ENCODE measurements at regions not wholly inside any gene's neighbourhood (a gene's known extent, or its start where the extent isn't known, plus 50 kb on each side); places are given as distances from the start of the nearest gene placed in this dataset.

DNA sequence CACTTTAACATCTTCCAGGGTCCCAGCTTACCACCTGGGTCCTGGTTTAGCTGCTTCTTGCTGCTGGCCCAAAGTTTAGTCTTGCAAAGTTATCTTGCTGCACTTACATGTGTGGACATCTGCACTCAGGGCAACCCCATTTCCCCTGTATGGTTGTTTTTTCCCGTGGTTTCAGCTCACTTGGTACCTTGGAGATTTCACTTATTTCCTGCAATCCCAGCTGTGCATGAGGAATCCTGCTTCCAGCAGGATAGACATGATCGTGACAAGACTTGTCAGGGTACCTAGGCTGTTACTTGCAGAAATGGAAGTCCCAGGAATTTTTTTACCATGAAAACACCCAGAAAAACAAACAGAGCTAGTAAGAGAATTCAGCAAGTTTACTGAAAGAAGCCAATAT is 95.9 kb upstream of the LEP start:
- DNase-seq: no peak

- DNase-seq: no peak
Measured at GRCh38 chr7:128146052-128146451, 95.0 kb upstream of the LEP start.

DNA sequence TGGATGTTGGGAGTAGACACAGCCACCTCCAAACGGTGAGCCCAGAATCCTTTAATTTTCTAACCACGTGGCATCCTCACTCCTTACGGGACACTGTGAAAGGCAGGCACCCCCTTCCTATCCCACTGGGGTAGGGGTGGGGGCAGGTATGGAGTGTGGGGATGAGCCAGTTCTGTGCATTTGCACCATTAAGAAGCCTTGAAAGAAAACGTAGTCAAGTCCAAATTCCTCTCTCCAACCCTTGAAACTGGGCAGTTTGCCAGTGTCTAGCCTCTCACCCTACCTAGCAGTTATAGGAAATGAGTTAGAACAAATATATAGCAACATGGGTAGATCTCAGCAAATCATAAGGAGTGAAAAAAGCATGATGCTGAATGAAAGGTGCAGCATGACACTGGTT is 92.4 kb upstream of the LEP start:
- no peak for DNase-seq

- DNase-seq: no peak
Measured at GRCh38 chr7:128150223-128150865, 90.7 kb upstream of the LEP start.

DNA sequence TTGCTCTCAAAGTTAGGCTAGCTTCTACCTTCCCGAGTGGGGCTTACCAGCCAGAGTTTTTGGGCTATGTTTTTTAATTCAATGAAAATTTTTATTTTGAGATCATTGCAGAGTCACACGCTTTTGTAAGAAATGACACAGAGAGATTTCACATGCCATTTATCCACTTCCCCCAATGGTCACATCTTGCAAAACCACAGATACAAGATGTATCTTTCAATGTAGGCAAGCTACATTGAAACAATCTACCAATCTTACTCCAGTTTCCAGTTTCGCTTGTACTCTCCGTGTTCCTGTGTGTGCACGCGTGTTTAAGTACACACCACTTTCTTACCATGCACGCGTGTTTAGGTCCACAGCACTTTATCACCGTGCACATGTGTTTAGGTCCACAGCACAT is 89.4 kb upstream of the LEP start:
- DNase-seq: no peak

GRCh38 chr7:128152721-128153120 is 88.4 kb upstream of the LEP start:
- DNase-seq: peak; percentile 13

GRCh38 chr7:128153436-128153835 is 87.6 kb upstream of the LEP start:
- peak; percentile 22 for DNase-seq

DNA sequence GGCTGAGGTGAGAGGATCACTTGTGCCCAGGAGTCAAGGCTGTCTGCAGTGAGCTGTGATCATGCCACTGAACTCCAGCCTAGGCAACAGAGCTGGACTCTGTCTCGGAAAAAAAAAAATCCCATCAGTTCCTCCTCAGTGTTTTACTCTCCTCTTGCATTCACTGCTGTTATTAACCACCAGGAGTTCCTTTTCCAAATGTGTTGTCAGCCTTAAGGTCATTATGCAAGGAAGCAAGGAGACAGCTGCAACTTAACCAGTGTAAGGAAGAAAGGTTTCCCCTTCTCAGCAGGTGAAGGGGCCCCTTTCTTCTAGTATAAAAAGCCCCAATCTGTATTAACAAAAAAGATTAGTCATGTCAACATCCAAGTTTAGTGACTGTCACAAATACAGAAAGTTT is 86.6 kb upstream of the LEP start:
- DNase-seq: no peak

GRCh38 chr7:128155100-128155740 is 85.9 kb upstream of the LEP start:
- peak; percentile 26 for DNase-seq

- DNase-seq: no peak
Measured at GRCh38 chr7:128157906-128158305, 83.2 kb upstream of the LEP start.

- no peak for DNase-seq
Measured at GRCh38 chr7:128158370-128158769, 82.7 kb upstream of the LEP start.

DNA sequence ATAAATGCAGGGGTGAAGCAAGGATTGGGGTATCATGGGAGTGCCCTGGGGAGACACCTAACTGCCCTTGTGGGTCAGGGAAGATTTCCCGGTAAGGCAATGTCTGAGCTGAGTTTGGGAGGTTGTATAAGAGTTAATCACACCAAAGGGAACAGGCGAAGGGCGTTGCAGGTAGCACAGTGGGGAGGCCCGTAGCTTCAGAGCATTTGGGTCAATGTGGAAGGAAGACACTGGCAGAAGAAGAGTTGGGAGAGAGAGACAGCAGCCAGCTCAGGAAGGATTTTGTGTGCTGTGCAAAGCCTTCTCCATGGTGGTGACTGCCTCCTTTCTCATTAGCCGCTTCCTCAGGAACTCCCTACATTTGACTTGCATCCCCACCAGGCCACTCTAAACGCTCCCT is 80.8 kb upstream of the LEP start:
- DNase-seq: peak; percentile 7

- peak; percentile 8 for DNase-seq
Measured at GRCh38 chr7:128161466-128162125, 79.5 kb upstream of the LEP start.

DNA sequence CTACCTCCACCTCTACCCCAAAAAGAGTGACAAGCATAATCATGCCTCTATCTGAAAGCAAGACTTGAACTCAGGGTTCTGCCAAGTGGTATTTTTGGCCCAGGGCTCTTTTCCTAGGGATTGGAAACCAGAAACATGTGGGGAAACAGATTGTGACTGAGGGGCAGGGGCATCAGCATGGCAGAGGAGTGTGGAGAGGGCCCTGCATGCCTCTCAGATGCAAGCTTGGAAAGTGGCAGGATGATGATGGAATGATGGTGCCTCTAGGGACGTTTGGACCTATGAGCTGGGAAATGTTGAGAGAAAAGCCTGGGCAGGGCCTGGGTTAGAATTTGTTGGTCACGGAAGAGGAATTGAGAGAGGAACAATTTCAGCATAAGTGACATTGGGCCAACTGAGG is 78.4 kb upstream of the LEP start:
- peak; percentile 28 for DNase-seq

GRCh38 chr7:128163473-128163872 is 77.6 kb upstream of the LEP start:
- DNase-seq: peak; percentile 41

GRCh38 chr7:128164061-128164954 is 76.8 kb upstream of the LEP start:
- peak; percentile 50 for DNase-seq

- no peak for DNase-seq
Measured at GRCh38 chr7:128164955-128165670, 76.0 kb upstream of the LEP start.

DNA sequence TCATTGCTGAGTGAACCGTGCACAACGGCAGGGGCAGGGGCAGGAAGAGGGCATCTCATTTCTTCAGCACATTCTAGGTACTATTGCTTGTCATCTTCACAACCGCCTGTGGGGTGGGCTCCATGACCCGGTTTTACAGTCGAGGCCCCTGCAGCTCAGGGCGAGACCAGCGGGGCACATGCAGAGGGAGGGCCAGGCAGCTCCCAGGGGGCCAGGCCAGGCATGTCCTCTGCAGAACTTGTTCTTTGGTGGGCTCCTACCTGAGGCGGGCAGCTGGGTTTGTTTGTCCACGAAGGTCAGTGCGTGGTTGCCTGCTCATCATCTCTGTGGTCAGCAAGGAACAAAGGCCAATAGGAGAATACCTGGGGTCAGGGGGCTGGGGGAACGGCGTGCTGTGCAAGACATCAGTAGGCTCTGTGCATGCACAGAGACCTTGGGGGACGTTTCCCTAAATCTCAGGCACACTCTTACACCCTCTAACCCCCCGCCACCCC is 75.1 kb upstream of the LEP start:
- DNase-seq: no peak

DNA sequence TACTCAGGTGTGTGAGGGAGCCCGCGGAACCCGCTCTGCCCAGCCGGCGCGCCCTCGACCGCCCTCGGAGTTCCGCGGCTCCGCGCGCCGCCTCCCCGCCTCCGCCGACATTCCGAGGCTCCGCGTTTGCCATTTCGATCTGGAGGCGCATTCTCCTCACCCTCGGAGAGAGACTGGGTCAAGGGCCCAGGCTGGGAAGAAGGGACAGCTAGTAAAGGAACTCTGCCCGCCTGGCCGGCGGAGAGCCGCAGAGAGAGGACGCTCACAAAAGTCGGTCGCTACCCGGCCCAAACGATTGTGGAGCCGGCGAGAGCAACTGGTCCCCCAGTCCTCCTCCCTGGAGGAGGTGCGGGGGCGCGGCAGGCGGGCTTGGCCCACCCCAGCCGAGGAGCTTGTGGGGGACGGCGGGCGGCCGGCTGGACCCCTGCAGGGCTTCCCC is 74.5 kb upstream of the LEP start:
- DNase-seq: peak; percentile 63

DNA sequence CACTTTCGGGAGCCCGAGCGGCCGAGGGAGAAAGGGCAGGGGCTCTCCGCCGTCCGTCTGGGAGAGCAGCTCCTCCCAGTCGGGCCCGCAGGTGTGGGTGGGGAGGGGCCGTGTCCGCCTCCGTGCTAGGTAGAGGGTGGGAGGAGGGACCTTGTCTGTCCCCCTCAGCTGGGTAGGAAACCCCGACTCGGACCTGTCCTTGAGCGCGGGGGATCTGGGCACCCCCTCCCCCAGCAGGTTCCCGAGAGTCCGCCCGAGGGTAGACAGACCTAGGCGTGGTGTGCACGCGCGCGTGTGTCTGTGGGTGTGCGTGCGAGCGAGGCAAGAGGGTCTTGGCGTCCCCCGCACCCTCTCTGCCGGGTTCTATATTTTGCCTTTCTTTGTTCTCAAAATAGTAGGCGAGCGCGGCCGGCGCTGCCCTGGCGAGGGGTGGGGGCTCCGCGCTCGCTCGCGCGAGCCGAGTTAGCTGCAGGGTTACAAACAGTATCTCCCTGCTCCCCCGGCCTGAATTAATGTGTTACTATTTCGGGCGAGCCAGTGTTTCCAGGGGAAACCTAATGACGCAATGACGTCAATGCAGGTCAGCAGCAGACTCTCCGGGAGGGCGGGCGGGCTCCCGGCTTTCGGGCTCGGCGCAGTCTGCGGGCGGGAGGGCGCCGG is 73.9 kb upstream of the LEP start:
- no peak for DNase-seq

GRCh38 chr7:128167791-128168666 is 73.0 kb upstream of the LEP start:
- no peak for DNase-seq

All from activated CD8-positive, alpha-beta memory T cell treated with anti-CD3 and anti-CD28 coated beads, Interleukin-2, amount 50 U/mL, for 48 hours (primary cell).